ENCODE measurements at regions not wholly inside any gene's neighbourhood (a gene's known extent, or its start where the extent isn't known, plus 50 kb on each side); places are given as distances from the start of the nearest gene placed in this dataset.

GRCh38 chr5:169385636-169386035, 84.7 kb upstream of the SLIT3 start:
- Mint-ChIP-seq H3K9me3 (peaks cover 16% of the 10 kb centered on the region), H3K27me3 (ENCODE audit: low read depth) (peaks cover 4% of the 10 kb centered on the region; the same call in 1 of the 2 replicates), H3K27ac (no peak overlapping the region), H3K36me3 (no peaks in the 10 kb centered on the region), H3K4me1 (no peaks in the 10 kb centered on the region), H3K4me3 (no peak overlapping the region)
- ATAC-seq (no peak), DNase-seq (ENCODE audit: low spot score) (no peak)
- ChIA-PET CTCF (no interaction called here), POLR2A (no interaction called here)
- TF ChIP-seq SMAD4 (CRISPR knock-in tag; IDR thresholded peaks at IDR 0.05), result no peak
- no peak for TF ChIP-seq NR1H2 (CRISPR knock-in tag; IDR thresholded peaks at IDR 0.05)
- no peak for TF ChIP-seq ZNF396 (CRISPR knock-in tag; IDR thresholded peaks at IDR 0.05; ENCODE audit: borderline replicate concordance)
- no peak for TF ChIP-seq ZNF512 (CRISPR knock-in tag; IDR thresholded peaks at IDR 0.05; ENCODE audit: borderline replicate concordance)
- TF ChIP-seq ZNF232 (CRISPR knock-in tag; IDR thresholded peaks at IDR 0.05), result no peak
- no peak for TF ChIP-seq ZNF121 (CRISPR knock-in tag; IDR thresholded peaks at IDR 0.05)
- TF ChIP-seq CBFB (CRISPR knock-in tag; IDR thresholded peaks at IDR 0.05; ENCODE audit: low read depth), result no peak
- no peak for TF ChIP-seq AR (CRISPR knock-in tag; IDR thresholded peaks at IDR 0.05)
- TF ChIP-seq FOXP4 (CRISPR knock-in tag; IDR thresholded peaks at IDR 0.05), result no peak
- TF ChIP-seq ARID4B (CRISPR knock-in tag; IDR thresholded peaks at IDR 0.05; ENCODE audit: borderline replicate concordance), result no peak
- no peak for TF ChIP-seq HMGXB4 (CRISPR knock-in tag; IDR thresholded peaks at IDR 0.05)
- no peak for TF ChIP-seq SMAD3 (CRISPR knock-in tag; IDR thresholded peaks at IDR 0.05; ENCODE audit: borderline replicate concordance)
- no peak for TF ChIP-seq TCF7 (CRISPR knock-in tag; IDR thresholded peaks at IDR 0.05; ENCODE audit: low read depth)
- no peak for TF ChIP-seq OVOL2 (CRISPR knock-in tag; IDR thresholded peaks at IDR 0.05; ENCODE audit: borderline replicate concordance)
- no peak for TF ChIP-seq NR2C2 (CRISPR knock-in tag; IDR thresholded peaks at IDR 0.05)
- TF ChIP-seq MAX (CRISPR knock-in tag; IDR thresholded peaks at IDR 0.05), result no peak
- TF ChIP-seq PRRX2 (CRISPR knock-in tag; IDR thresholded peaks at IDR 0.05), result no peak
- TF ChIP-seq SP1 (CRISPR knock-in tag; conservative IDR thresholded peaks at IDR 0.05), result no peak

All from WTC11 (cell line).